ENCODE measurements at regions not wholly inside any gene's neighbourhood (a gene's known extent, or its start where the extent isn't known, plus 50 kb on each side); places are given as distances from the start of the nearest gene placed in this dataset.
"Not testable (repeated sequence)": the region's sequence is repeated elsewhere in the genome, so short reads cannot be mapped to it uniquely, and the experiment has no call there.

- H3K4me1 ChIP-seq, result no peaks in the 10 kb centered on the region
- DNase-seq, result peak in 1 of 2 donors; percentile 24
- no peak overlapping the region for H3K4me3 ChIP-seq
- H3K36me3 ChIP-seq, result no peaks in the 10 kb centered on the region
- H3K9me3 ChIP-seq, result no peaks in the 10 kb centered on the region
- no peak overlapping the region for H3K27ac ChIP-seq
- WGBS, 5 donors, result 76 to 85% (median 81%) methylated on average over 16 of the region's 16 CpGs
- H3K27me3 ChIP-seq, result no peaks in the 10 kb centered on the region
- TF ChIP-seq CTCF (IDR thresholded peaks at IDR 0.05) (no peak), POLR2A (IDR thresholded peaks at IDR 0.05) (no peak), POLR2AphosphoS5 (IDR thresholded peaks at IDR 0.05) (no peak), EP300 (IDR thresholded peaks at IDR 0.05) (no peak)
- intact Hi-C loops (cut with DNase I; ENCODE audit: low total_unique reads), result no loop called here
These were observed 123.0 kb downstream of the CYP26B1 start for GRCh38 chr2:72024451-72025175.

GRCh38 chr2:72023678-72024390, 123.8 kb downstream of the CYP26B1 start:
- Histone ChIP-seq H3K4me1 (no peaks in the 10 kb centered on the region), H3K4me3 (no peak overlapping the region), H3K27ac (no peak overlapping the region), H3K27me3 (no peaks in the 10 kb centered on the region), H3K9me3 (no peaks in the 10 kb centered on the region), H3K36me3 (no peaks in the 10 kb centered on the region)
- TF ChIP-seq CTCF (IDR thresholded peaks at IDR 0.05) (no peak), POLR2AphosphoS5 (IDR thresholded peaks at IDR 0.05) (no peak), EP300 (IDR thresholded peaks at IDR 0.05) (no peak), POLR2A (IDR thresholded peaks at IDR 0.05) (no peak)
- DNase-seq, result peak in 1 of 2 donors; percentile 7
- WGBS, 5 donors, result 88 to 93% (median 90%) methylated on average over 5 to 7 of the region's 7 CpGs
- intact Hi-C loops (cut with DNase I; ENCODE audit: low total_unique reads), result no loop called here

- H3K27me3 ChIP-seq; intact Hi-C loops (cut with DNase I; ENCODE audit: low total_unique reads); H3K4me1 ChIP-seq; H3K27ac ChIP-seq; H3K4me3 ChIP-seq; H3K36me3 ChIP-seq; H3K9me3 ChIP-seq: not testable (repeated sequence)
- DNase-seq, result peak in 1 of 2 donors; percentile 14
- WGBS, 5 donors, result 49 to 85% (median 75%) methylated on average over 8 to 16 of the region's 16 CpGs
These were observed 126.3 kb downstream of the CYP26B1 start for GRCh38 chr2:72021371-72021770.

GRCh38 chr2:72015266-72015665, 132.4 kb downstream of the CYP26B1 start:
- Histone ChIP-seq H3K9me3 (no peaks in the 10 kb centered on the region), H3K4me1 (no peaks in the 10 kb centered on the region), H3K36me3 (no peaks in the 10 kb centered on the region), H3K27ac (no peak overlapping the region), H3K4me3 (no peak overlapping the region), H3K27me3 (peaks cover 0 to 9% (median 0%) of the 10 kb centered on the region in 3 donors)
- TF ChIP-seq EP300 (IDR thresholded peaks at IDR 0.05) (no peak), CTCF (IDR thresholded peaks at IDR 0.05) (no peak), POLR2AphosphoS5 (IDR thresholded peaks at IDR 0.05) (no peak), POLR2A (IDR thresholded peaks at IDR 0.05) (no peak)
- intact Hi-C loops (cut with DNase I; ENCODE audit: low total_unique reads), result no loop called here
- no peak for DNase-seq
- WGBS, 5 donors, result 15 to 57% (median 39%) methylated on average over 1 of the region's 1 CpG

GRCh38 chr2:72014831-72015230, 132.8 kb downstream of the CYP26B1 start:
- H3K27me3 ChIP-seq, result peaks cover 0 to 9% (median 0%) of the 10 kb centered on the region in 3 donors
- no peak overlapping the region for H3K27ac ChIP-seq
- no peaks in the 10 kb centered on the region for H3K36me3 ChIP-seq
- WGBS, 5 donors, result 87 to 100% (median 95%) methylated on average over 1 of the region's 1 CpG
- H3K4me1 ChIP-seq, result no peaks in the 10 kb centered on the region
- DNase-seq, result no peak
- TF ChIP-seq POLR2A (IDR thresholded peaks at IDR 0.05), result no peak
- H3K4me3 ChIP-seq, result no peak overlapping the region
- H3K9me3 ChIP-seq, result no peaks in the 10 kb centered on the region
- intact Hi-C loops (cut with DNase I; ENCODE audit: low total_unique reads), result no loop called here

Measured in stomach (tissue), 8 donors.